Loucy (cell line): ENCODE measurements at regions not wholly inside any gene's neighbourhood (a gene's known extent, or its start where the extent isn't known, plus 50 kb on each side); places are given as distances from the start of the nearest gene placed in this dataset.

Experiments used
- H2AFZ ChIP-seq: fragments of 200-600 bp; sonication (generic); 2 replicates; pipeline ENCODE4 v1.6.0; 2016; ENCODE audit warnings: antibody characterized with exemption, mild to moderate bottlenecking, low read length, moderate library complexity
- H3F3A ChIP-seq: fragments of 200-600 bp; 2 replicates; pipeline ENCODE4 v1.6.0; 2016; ENCODE audit warnings: antibody characterized with exemption, low read depth, mild to moderate bottlenecking
- H3K27me3 ChIP-seq: fragments of 200-600 bp; sonication (generic); 2 replicates; pipeline ENCODE4 v1.6.1; 2014; ENCODE audit warnings: low read length, mild to moderate bottlenecking; ENCODE audit not compliant: insufficient read depth, poor library complexity, severe bottlenecking
- H3K36me3 ChIP-seq: fragments of 200-600 bp; sonication (generic); 2 replicates; pipeline ENCODE4 v1.6.1; 2016; ENCODE audit warnings: low read length; ENCODE audit not compliant: insufficient read depth
- H3K4me1 ChIP-seq: fragments of 200-600 bp; sonication (generic); 2 replicates; pipeline ENCODE4 v1.5.1; 2014; ENCODE audit warnings: low read length, mild to moderate bottlenecking; ENCODE audit not compliant: insufficient read depth, poor library complexity, severe bottlenecking
- H3K4me2 ChIP-seq: fragments of 200-600 bp; sonication (generic); 2 replicates; pipeline ENCODE4 v1.6.0; 2014; ENCODE audit warnings: antibody characterized with exemption, low read length, low read depth, mild to moderate bottlenecking; ENCODE audit not compliant: poor library complexity, severe bottlenecking
- H3K4me3 ChIP-seq: fragments of 200-600 bp; sonication (generic); 2 replicates; pipeline ENCODE4 v1.5.1; 2014; ENCODE audit warnings: low read length, mild to moderate bottlenecking, mixed read lengths; ENCODE audit not compliant: poor library complexity, severe bottlenecking
- H3K79me2 ChIP-seq: fragments of 200-600 bp; sonication (generic); 2 replicates; pipeline ENCODE4 v1.6.1; 2014; ENCODE audit warnings: low read length; ENCODE audit not compliant: insufficient read depth
- H3K9ac ChIP-seq: fragments of 200-600 bp; sonication (generic); 2 replicates; pipeline ENCODE4 v1.6.0; 2014; ENCODE audit warnings: mild to moderate bottlenecking, low read depth, low read length, moderate library complexity; ENCODE audit not compliant: poor library complexity, severe bottlenecking
- H3K9me2 ChIP-seq: fragments of 200-600 bp; sonication (generic); replicated peaks from 2 replicates; pipeline ENCODE4 v1.6.1; 2016; ENCODE audit warnings: low read depth, low read length, mixed read lengths
- H3K9me3 ChIP-seq: fragments of 200-600 bp; sonication (generic); 2 replicates; pipeline ENCODE4 v1.6.1; 2014; ENCODE audit warnings: mild to moderate bottlenecking, antibody characterized with exemption, low read length, low read depth; ENCODE audit not compliant: insufficient read depth
- H4K20me1 ChIP-seq: fragments of 200-600 bp; sonication (generic); 2 replicates; pipeline ENCODE4 v1.6.0; 2014; ENCODE audit warnings: antibody characterized with exemption, low read length, mild to moderate bottlenecking; ENCODE audit not compliant: insufficient read depth, poor library complexity, severe bottlenecking
- EZH2phosphoT487 ChIP-seq: fragments of 200-600 bp; IDR thresholded peaks from 2 replicates; pipeline ENCODE4 v1.6.1; 2018; ENCODE audit warnings: antibody characterized with exemption, mild to moderate bottlenecking, moderate library complexity, borderline replicate concordance
- TF ChIP-seq, protein P1 (sequence below): fragments of 200-600 bp; sonication (generic); conservative IDR thresholded peaks from 2 replicates; pipeline ENCODE4 v1.5.1; 2014; ENCODE audit warnings: mild to moderate bottlenecking, antibody characterized with exemption, low read length

DNA sequence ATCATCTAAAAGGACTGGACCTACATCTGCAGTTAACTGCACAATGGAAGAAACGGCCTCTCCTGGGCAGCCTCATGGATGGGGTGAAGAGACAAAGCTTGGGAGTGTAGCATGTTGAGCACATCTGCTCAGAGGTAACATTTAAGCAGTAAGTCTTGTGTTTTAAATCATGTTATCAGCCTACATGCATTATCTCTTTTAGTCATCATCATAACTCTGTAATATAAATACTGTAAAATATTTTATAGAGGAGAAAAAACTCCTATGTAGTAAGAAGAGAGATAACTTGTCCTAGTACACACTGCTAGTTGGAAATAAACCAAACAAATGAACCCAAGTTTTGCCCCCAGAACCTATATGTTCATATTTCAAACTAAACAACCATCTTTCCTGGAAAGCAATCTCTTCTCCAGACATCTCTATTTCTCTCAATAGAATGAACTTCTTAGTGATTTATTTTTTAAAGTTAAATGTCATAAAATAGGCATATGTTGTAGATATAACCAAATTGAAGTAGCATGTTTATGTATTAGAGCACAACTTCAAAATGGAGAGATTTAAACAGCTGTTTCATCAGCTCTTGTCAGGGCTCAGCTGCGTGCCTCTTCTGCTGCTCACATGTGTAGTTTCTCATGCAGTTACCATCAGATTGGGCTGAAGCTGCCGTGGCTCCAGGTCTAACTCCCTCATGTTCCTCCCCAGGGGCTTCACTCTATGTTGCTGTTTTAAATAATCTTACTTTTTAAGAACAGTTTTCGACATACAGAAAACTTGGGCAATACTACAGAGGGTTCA lies 581.8 kb upstream of the ZFP42 start:
- no peaks in the 10 kb centered on the region for H4K20me1 ChIP-seq
- H3F3A ChIP-seq = no peaks in the 10 kb centered on the region
- TF ChIP-seq, protein P1, sequence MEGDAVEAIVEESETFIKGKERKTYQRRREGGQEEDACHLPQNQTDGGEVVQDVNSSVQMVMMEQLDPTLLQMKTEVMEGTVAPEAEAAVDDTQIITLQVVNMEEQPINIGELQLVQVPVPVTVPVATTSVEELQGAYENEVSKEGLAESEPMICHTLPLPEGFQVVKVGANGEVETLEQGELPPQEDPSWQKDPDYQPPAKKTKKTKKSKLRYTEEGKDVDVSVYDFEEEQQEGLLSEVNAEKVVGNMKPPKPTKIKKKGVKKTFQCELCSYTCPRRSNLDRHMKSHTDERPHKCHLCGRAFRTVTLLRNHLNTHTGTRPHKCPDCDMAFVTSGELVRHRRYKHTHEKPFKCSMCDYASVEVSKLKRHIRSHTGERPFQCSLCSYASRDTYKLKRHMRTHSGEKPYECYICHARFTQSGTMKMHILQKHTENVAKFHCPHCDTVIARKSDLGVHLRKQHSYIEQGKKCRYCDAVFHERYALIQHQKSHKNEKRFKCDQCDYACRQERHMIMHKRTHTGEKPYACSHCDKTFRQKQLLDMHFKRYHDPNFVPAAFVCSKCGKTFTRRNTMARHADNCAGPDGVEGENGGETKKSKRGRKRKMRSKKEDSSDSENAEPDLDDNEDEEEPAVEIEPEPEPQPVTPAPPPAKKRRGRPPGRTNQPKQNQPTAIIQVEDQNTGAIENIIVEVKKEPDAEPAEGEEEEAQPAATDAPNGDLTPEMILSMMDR = no peak
- TF ChIP-seq EZH2phosphoT487 = no peak
- H3K4me2 ChIP-seq = no peak overlapping the region
- no peak overlapping the region for H2AFZ ChIP-seq
- H3K4me3 ChIP-seq = no peak overlapping the region
- no peaks in the 10 kb centered on the region for H3K36me3 ChIP-seq
- no peaks in the 10 kb centered on the region for H3K4me1 ChIP-seq
- no peaks in the 10 kb centered on the region for H3K9me2 ChIP-seq
- H3K79me2 ChIP-seq = no peaks in the 10 kb centered on the region
- 0 out of 2 replicates have a peak, but pooled peaks cover 2% of the 10 kb centered on the region for H3K9me3 ChIP-seq
- H3K27me3 ChIP-seq = no peaks in the 10 kb centered on the region
- H3K9ac ChIP-seq = no peak overlapping the region

DNA sequence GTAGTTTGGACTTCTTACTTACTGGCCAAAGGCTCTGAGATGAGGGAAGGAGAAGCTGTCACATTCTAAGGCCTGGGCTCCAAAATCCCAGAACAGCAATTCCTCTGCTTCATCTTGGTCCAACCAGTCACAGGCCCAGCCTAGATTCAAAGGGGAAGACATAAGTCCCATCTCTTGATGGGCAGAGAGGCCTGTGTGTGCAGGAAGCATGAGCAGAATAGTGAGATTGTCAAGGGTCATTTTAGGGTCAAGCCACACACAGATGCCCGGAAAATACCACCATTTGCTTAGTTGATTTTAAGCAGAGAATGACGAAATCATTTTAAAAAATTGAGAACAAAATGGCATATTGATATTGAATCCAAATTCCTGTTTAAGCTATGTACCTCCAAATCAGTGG lies 580.9 kb upstream of the ZFP42 start:
- Histone ChIP-seq H3K4me2 (no peak overlapping the region), H3K4me1 (no peaks in the 10 kb centered on the region), H2AFZ (no peak overlapping the region), H3K9ac (no peak overlapping the region), H3K36me3 (no peaks in the 10 kb centered on the region), H3K4me3 (no peak overlapping the region), H3K79me2 (no peaks in the 10 kb centered on the region), H3K27me3 (no peaks in the 10 kb centered on the region), H3K9me3 (peaks cover 2% of the 10 kb centered on the region; the same call in 1 of the 2 replicates), H3K9me2 (no peaks in the 10 kb centered on the region), H3F3A (no peaks in the 10 kb centered on the region), H4K20me1 (no peaks in the 10 kb centered on the region)
- TF ChIP-seq EZH2phosphoT487 = no peak
- TF ChIP-seq, protein P1 = no peak

DNA sequence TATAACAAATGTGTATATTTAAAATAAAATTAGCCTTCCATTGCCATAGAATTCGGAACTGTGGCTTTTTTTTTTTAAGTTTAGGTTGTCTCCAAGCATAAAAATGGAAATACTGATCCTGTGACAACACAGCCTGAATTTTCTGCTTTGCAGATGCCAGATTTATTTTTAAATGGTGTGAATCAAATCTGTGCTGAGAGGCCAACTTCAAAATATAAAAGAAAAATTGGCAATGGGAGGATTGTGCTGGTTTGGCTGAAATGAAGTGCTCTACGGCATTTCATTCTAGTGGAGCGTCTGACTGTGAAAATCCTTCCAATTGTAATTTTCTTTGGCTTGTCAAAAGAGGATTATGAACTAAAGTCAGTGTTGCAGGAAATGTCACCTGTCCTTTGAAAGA lies 580.3 kb upstream of the ZFP42 start:
- H3K9me3 ChIP-seq = peaks cover 2% of the 10 kb centered on the region; the same call in 1 of the 2 replicates
- H3K36me3 ChIP-seq = no peaks in the 10 kb centered on the region
- H3F3A ChIP-seq = no peaks in the 10 kb centered on the region
- H3K9me2 ChIP-seq = no peaks in the 10 kb centered on the region
- H3K9ac ChIP-seq = no peak overlapping the region
- no peaks in the 10 kb centered on the region for H3K4me1 ChIP-seq
- H3K4me3 ChIP-seq = no peak overlapping the region
- no peak overlapping the region for H3K4me2 ChIP-seq
- no peaks in the 10 kb centered on the region for H3K27me3 ChIP-seq
- no peak overlapping the region for H2AFZ ChIP-seq
- TF ChIP-seq EZH2phosphoT487 = no peak
- TF ChIP-seq, protein P1 = no peak
- no peaks in the 10 kb centered on the region for H4K20me1 ChIP-seq
- no peaks in the 10 kb centered on the region for H3K79me2 ChIP-seq
